WTC11 (cell line): ENCODE measurements at regions not wholly inside any gene's neighbourhood (a gene's known extent, or its start where the extent isn't known, plus 50 kb on each side); places are given as distances from the start of the nearest gene placed in this dataset.

Experiments used
- ATAC-seq: fragments of 200-7000 bp; cut with Tn5 transposase; 2 replicates; pipeline ENCODE4 v1.10.0; 2021; ENCODE audit warnings: mild to moderate bottlenecking, moderate library complexity
- CTCF ChIA-PET: fragments of 300-600 bp; sonication (Branson Sonifier 250); formaldehyde crosslinking; loops from one replicate; lab custom pipeline; 2021; ENCODE audit warnings: antibody characterized with exemption; lab: Charles Lee
- POLR2A ChIA-PET: fragments of 350-600 bp; sonication (Branson Sonifier 250); formaldehyde crosslinking; loops from one replicate; lab custom pipeline; 2021; ENCODE audit warnings: antibody characterized with exemption; lab: Charles Lee
- DNase-seq: peaks from one replicate; pipeline ENCODE4 v3.0.0; 2021; ENCODE audit warnings: low spot score
- H3K27ac Mint-ChIP-seq: 2 replicates; pipeline ENCODE4 v1.8.0; 2021; ENCODE audit warnings: mixed read lengths
- H3K27me3 Mint-ChIP-seq: 2 replicates; pipeline ENCODE4 v1.8.0; 2021; ENCODE audit warnings: low read depth, mild to moderate bottlenecking, moderate library complexity, mixed read lengths
- H3K36me3 Mint-ChIP-seq: 2 replicates; pipeline ENCODE4 v1.8.0; 2021; ENCODE audit warnings: mixed read lengths
- H3K4me1 Mint-ChIP-seq: 2 replicates; pipeline ENCODE4 v1.8.0; 2022; ENCODE audit warnings: mixed read lengths
- H3K4me3 Mint-ChIP-seq: 2 replicates; pipeline ENCODE4 v1.8.0; 2021; ENCODE audit warnings: mild to moderate bottlenecking, moderate library complexity, mixed read lengths
- H3K9me3 Mint-ChIP-seq: 2 replicates; pipeline ENCODE4 v1.8.0; 2021; ENCODE audit warnings: mixed read lengths
- AFF4 ChIP-seq: sonication (generic); formaldehyde crosslinking; IDR thresholded peaks from 2 replicates; pipeline ENCODE4 v1.8.1; 2023; ENCODE audit warnings: mild to moderate bottlenecking, missing genetic modification reagents, borderline replicate concordance
- ATF1 ChIP-seq: sonication (generic); formaldehyde crosslinking; IDR thresholded peaks from 2 replicates; pipeline ENCODE4 v1.8.1; 2023; ENCODE audit warnings: mild to moderate bottlenecking, moderate library complexity, missing genetic modification reagents
- CBFB ChIP-seq: sonication (generic); formaldehyde crosslinking; IDR thresholded peaks from 2 replicates; pipeline ENCODE4 v1.8.1; 2022; ENCODE audit warnings: mild to moderate bottlenecking, low read depth, missing genetic modification reagents
- CREM ChIP-seq: sonication (generic); formaldehyde crosslinking; IDR thresholded peaks from 2 replicates; pipeline ENCODE4 v1.8.1; 2022; ENCODE audit warnings: mild to moderate bottlenecking, missing genetic modification reagents, moderate library complexity
- E2F1 ChIP-seq: sonication (generic); formaldehyde crosslinking; IDR thresholded peaks from 2 replicates; pipeline ENCODE4 v1.8.0; 2022; ENCODE audit warnings: mild to moderate bottlenecking, missing genetic modification reagents
- E2F4 ChIP-seq: sonication (generic); formaldehyde crosslinking; IDR thresholded peaks from 2 replicates; pipeline ENCODE4 v1.8.1; 2022; ENCODE audit warnings: low read depth, mild to moderate bottlenecking, moderate library complexity, missing genetic modification reagents, borderline replicate concordance
- E2F5 ChIP-seq: sonication (generic); formaldehyde crosslinking; IDR thresholded peaks from 2 replicates; pipeline ENCODE4 v1.8.1; 2022; ENCODE audit warnings: mild to moderate bottlenecking, moderate library complexity, missing genetic modification reagents
- ERG ChIP-seq: fragments of 250-450 bp; sonication (Bioruptor Pico); IDR thresholded peaks from 2 replicates; pipeline ENCODE4 v1.8.0; 2021; ENCODE audit warnings: mild to moderate bottlenecking
- ESRRA ChIP-seq: sonication (generic); formaldehyde crosslinking; IDR thresholded peaks from 2 replicates; pipeline ENCODE4 v1.8.1; 2022; ENCODE audit warnings: mild to moderate bottlenecking, missing genetic modification reagents, borderline replicate concordance
- GABPB1 ChIP-seq: sonication (generic); formaldehyde crosslinking; IDR thresholded peaks from 2 replicates; pipeline ENCODE4 v1.8.1; 2023; ENCODE audit warnings: mild to moderate bottlenecking, missing genetic modification reagents
- GTF2I ChIP-seq: fragments of 250-450 bp; sonication (Bioruptor Pico); conservative IDR thresholded peaks from 2 replicates; pipeline ENCODE4 v1.4.0; 2021; ENCODE audit warnings: mild to moderate bottlenecking
- HMGA2 ChIP-seq: fragments of 250-450 bp; sonication (Bioruptor Pico); IDR thresholded peaks from 2 replicates; pipeline ENCODE4 v1.4.0; 2021; ENCODE audit warnings: mild to moderate bottlenecking, moderate library complexity
- JUN ChIP-seq: sonication (generic); formaldehyde crosslinking; IDR thresholded peaks from 2 replicates; pipeline ENCODE4 v1.8.0; 2023; ENCODE audit warnings: mild to moderate bottlenecking, missing genetic modification reagents
- MLX ChIP-seq: sonication (generic); formaldehyde crosslinking; IDR thresholded peaks from 2 replicates; pipeline ENCODE4 v1.8.1; 2023; ENCODE audit warnings: mild to moderate bottlenecking, missing genetic modification reagents, moderate library complexity
- NFATC4 ChIP-seq: fragments of 250-450 bp; sonication (Bioruptor Pico); IDR thresholded peaks from 2 replicates; pipeline ENCODE4 v1.9.0; 2021; ENCODE audit warnings: mild to moderate bottlenecking
- NR2C2 ChIP-seq: sonication (generic); formaldehyde crosslinking; IDR thresholded peaks from 2 replicates; pipeline ENCODE4 v1.8.0; 2022; ENCODE audit warnings: mild to moderate bottlenecking, missing genetic modification reagents
- TCF7 ChIP-seq: sonication (generic); formaldehyde crosslinking; IDR thresholded peaks from 2 replicates; pipeline ENCODE4 v1.8.0; 2022; ENCODE audit warnings: mild to moderate bottlenecking, low read depth, missing genetic modification reagents, moderate library complexity
- TEAD1 ChIP-seq: sonication (generic); formaldehyde crosslinking; IDR thresholded peaks from 2 replicates; pipeline ENCODE4 v1.8.0; 2022; ENCODE audit warnings: mild to moderate bottlenecking, missing genetic modification reagents
- TP53 ChIP-seq: sonication (generic); formaldehyde crosslinking; IDR thresholded peaks from 2 replicates; pipeline ENCODE4 v1.8.1; 2023; ENCODE audit warnings: mild to moderate bottlenecking, missing genetic modification reagents
- USF1 ChIP-seq: sonication (generic); formaldehyde crosslinking; IDR thresholded peaks from 2 replicates; pipeline ENCODE4 v1.8.0; 2022; ENCODE audit warnings: mild to moderate bottlenecking, missing genetic modification reagents
- ZMAT4 ChIP-seq: fragments of 250-450 bp; sonication (Bioruptor Pico); IDR thresholded peaks from 2 replicates; pipeline ENCODE4 v1.9.0; 2021; ENCODE audit warnings: mild to moderate bottlenecking
- ZNF138 ChIP-seq: sonication (generic); formaldehyde crosslinking; conservative IDR thresholded peaks from 2 replicates; pipeline ENCODE4 v1.8.1; 2022; ENCODE audit warnings: mild to moderate bottlenecking, moderate library complexity, missing genetic modification reagents
- ZNF232 ChIP-seq: sonication (generic); formaldehyde crosslinking; IDR thresholded peaks from 2 replicates; pipeline ENCODE4 v1.8.0; 2022; ENCODE audit warnings: mild to moderate bottlenecking, missing genetic modification reagents
- ZNF281 ChIP-seq: sonication (generic); formaldehyde crosslinking; IDR thresholded peaks from 2 replicates; pipeline ENCODE4 v1.8.0; 2023; ENCODE audit warnings: mild to moderate bottlenecking, missing genetic modification reagents

- ATAC-seq (no peak), DNase-seq (no peak)
- peaks cover 79% of the 10 kb centered on the region for H3K36me3 Mint-ChIP-seq
- H3K4me1 Mint-ChIP-seq: no peaks in the 10 kb centered on the region
- H3K4me3 Mint-ChIP-seq: no peak overlapping the region
- H3K27me3 Mint-ChIP-seq: peaks cover 2% of the 10 kb centered on the region
- ChIA-PET POLR2A (no interaction called here), CTCF (no interaction called here)
- no peak for TF ChIP-seq E2F1 (CRISPR knock-in tag)
- no peak for TF ChIP-seq NFATC4 (CRISPR knock-in tag)
- no peak for TF ChIP-seq GABPB1 (CRISPR knock-in tag)
- TF ChIP-seq ZNF138 (CRISPR knock-in tag): no peak
- no peak for TF ChIP-seq JUN (CRISPR knock-in tag)
- no peak for TF ChIP-seq ESRRA (CRISPR knock-in tag)
- TF ChIP-seq ZNF232: no peak
- no peak for TF ChIP-seq TP53 (CRISPR knock-in tag)
- TF ChIP-seq HMGA2 (CRISPR knock-in tag): no peak
- TF ChIP-seq CBFB: no peak
- no peak for TF ChIP-seq USF1 (CRISPR knock-in tag)
- no peak for TF ChIP-seq TEAD1
- TF ChIP-seq NR2C2 (CRISPR knock-in tag): no peak
- no peak for TF ChIP-seq E2F4 (CRISPR knock-in tag)
- no peak for TF ChIP-seq ATF1
- H3K27ac Mint-ChIP-seq: no peak overlapping the region
- H3K9me3 Mint-ChIP-seq: peaks cover 89% of the 10 kb centered on the region
Observed at GRCh38 chr16:6665126-6665525, 667.5 kb upstream of the RBFOX1 start.

- peaks cover 85% of the 10 kb centered on the region for H3K9me3 Mint-ChIP-seq
- peaks cover 77% of the 10 kb centered on the region for H3K36me3 Mint-ChIP-seq
- no peak overlapping the region for H3K4me3 Mint-ChIP-seq
- ATAC-seq (no peak), DNase-seq (no peak)
- no peaks in the 10 kb centered on the region for H3K4me1 Mint-ChIP-seq
- no peaks in the 10 kb centered on the region; the same call in 1 of the 2 replicates for H3K27me3 Mint-ChIP-seq
- H3K27ac Mint-ChIP-seq: no peak overlapping the region
- POLR2A ChIA-PET: no interaction called here
- CTCF ChIA-PET: no interaction called here
- no peak for TF ChIP-seq GTF2I (CRISPR knock-in tag)
- no peak for TF ChIP-seq MLX (CRISPR knock-in tag)
- TF ChIP-seq ERG (CRISPR knock-in tag): no peak
- TF ChIP-seq TP53 (CRISPR knock-in tag): no peak
- no peak for TF ChIP-seq ZMAT4
- TF ChIP-seq CREM (CRISPR knock-in tag): no peak
- no peak for TF ChIP-seq AFF4 (CRISPR knock-in tag)
- no peak for TF ChIP-seq TCF7 (CRISPR knock-in tag)
- TF ChIP-seq E2F5 (CRISPR knock-in tag): no peak
- TF ChIP-seq ZNF281 (CRISPR knock-in tag): no peak
Observed at GRCh38 chr16:6663668-6664067, 669.0 kb upstream of the RBFOX1 start.
